GM12878 (cell line): ENCODE measurements at regions not wholly inside any gene's neighbourhood (a gene's known extent, or its start where the extent isn't known, plus 50 kb on each side); places are given as distances from the start of the nearest gene placed in this dataset.

ENCODE experiments used
- ATAC-seq: fragments of 200-7000 bp; cut with Tn5 transposase; 3 replicates; pipeline ENCODE4 v1.9.1; 2020; ENCODE audit warnings: mild to moderate bottlenecking, moderate library complexity
- BruUV-seq: library from RNA; stranded (reverse); fragments of 400-500 nt; replicated peaks from 2 replicates; lab custom pipeline; 2021; lab: Mats Ljungman, UMichigan
- CTCF ChIA-PET: fragments of 300-600 bp; sonication (Branson Sonifier 250); formaldehyde crosslinking; extraction: SDS; loops from one replicate; lab custom pipeline; 2021; ENCODE audit warnings: inconsistent platforms; lab: Yijun Ruan, JAX
- POLR2A ChIA-PET: fragments of 350-600 bp; formaldehyde crosslinking; extraction: SDS; loops from one replicate; lab custom pipeline; 2021; ENCODE audit warnings: inconsistent platforms; lab: Charles Lee
- RAD21 ChIA-PET: fragments of 300-600 bp; sonication (Branson Sonifier 250); formaldehyde crosslinking; loops from one replicate; lab custom pipeline; 2023; ENCODE audit warnings: antibody characterized with exemption; ENCODE audit not compliant: unreplicated experiment; lab: Charles Lee
- SMC1A ChIA-PET: fragments of 300-600 bp; sonication (Branson Sonifier 250); formaldehyde crosslinking; loops from one replicate; lab custom pipeline; 2023; ENCODE audit not compliant: unreplicated experiment, uncharacterized antibody; lab: Charles Lee
- DNase-seq: peaks from one replicate; pipeline ENCODE4 v3.0.0-alpha.2; 2011; ENCODE audit warnings: low read depth, low spot score
- FAIRE-seq: peaks from 3 replicates; lab custom pipeline; 2011; peaks lifted over from hg19 to GRCh38; lab: Jason Lieb, UNC
- H2AFZ ChIP-seq: 2 replicates; pipeline ENCODE4 v1.6.0; 2011; ENCODE audit warnings: low read depth, low read length, control low read depth; ENCODE audit not compliant: control insufficient read depth
- H3K27ac ChIP-seq: 2 replicates; pipeline ENCODE4 v1.5.1; 2011; ENCODE audit warnings: control low read depth; ENCODE audit not compliant: control insufficient read depth, insufficient read depth
- H3K27me3 ChIP-seq, 2 experiments: replicated peaks in 1 of 2; 2 replicates each; pipeline versions ENCODE4 v1.6.0 to v1.6.1; 2011; ENCODE audit warnings: low read length in 1 of 2; ENCODE audit not compliant: control insufficient read depth in 2 of 2, insufficient read depth in 2 of 2
- H3K36me3 ChIP-seq, 2 experiments: 2 replicates each; pipeline ENCODE4 v1.5.1; 2011; ENCODE audit warnings: low read length in 1 of 2; ENCODE audit not compliant: control insufficient read depth in 2 of 2, insufficient read depth in 2 of 2
- H3K4me1 ChIP-seq: 2 replicates; pipeline ENCODE4 v1.6.1; 2011; ENCODE audit warnings: mild to moderate bottlenecking, low read length, moderate library complexity, mixed read lengths; ENCODE audit not compliant: control insufficient read depth, insufficient read depth
- H3K4me2 ChIP-seq: 2 replicates; pipeline ENCODE4 v1.6.0; 2011; ENCODE audit warnings: control low read depth; ENCODE audit not compliant: control insufficient read depth, insufficient read depth
- H3K4me3 ChIP-seq: fragments of 200-600 bp; sonication (generic); 2 replicates; pipeline ENCODE4 v1.5.1; 2016
- H3K79me2 ChIP-seq: 2 replicates; pipeline ENCODE4 v1.6.0; 2011; ENCODE audit warnings: low read length; ENCODE audit not compliant: control insufficient read depth, insufficient read depth
- H3K9ac ChIP-seq: 2 replicates; pipeline ENCODE4 v1.8.0; 2011; ENCODE audit warnings: low read length, control low read depth, mixed read lengths; ENCODE audit not compliant: control insufficient read depth, insufficient read depth
- H3K9me3 ChIP-seq: replicated peaks from 3 replicates; pipeline ENCODE4 v1.5.1; 2011; ENCODE audit warnings: mild to moderate bottlenecking, low read length; ENCODE audit not compliant: control insufficient read depth, insufficient read depth
- H4K20me1 ChIP-seq: 2 replicates; pipeline ENCODE4 v1.6.0; 2011; ENCODE audit not compliant: control insufficient read depth, insufficient read depth
- ASH2L ChIP-seq: fragments of 300-600, 200-600 bp; sonication (generic); IDR thresholded peaks from 2 replicates; pipeline ENCODE4 v1.6.1; 2017; ENCODE audit warnings: low read depth, mild to moderate bottlenecking, borderline replicate concordance
- FOXK2 ChIP-seq: fragments of 450-650 bp; IDR thresholded peaks from 2 replicates; pipeline ENCODE4 v1.6.1; 2017; ENCODE audit warnings: mild to moderate bottlenecking, moderate library complexity
- FOXM1 ChIP-seq: IDR thresholded peaks from 2 replicates; pipeline ENCODE4 v1.6.1; 2012; ENCODE audit warnings: low read depth, mild to moderate bottlenecking, inconsistent platforms, low read length, moderate library complexity
- JUND ChIP-seq: IDR thresholded peaks from 2 replicates; pipeline ENCODE4 v1.6.1; 2012; ENCODE audit warnings: low read depth, mild to moderate bottlenecking, low read length, improper control_type of control experiment, moderate library complexity
- RAD21 ChIP-seq: IDR thresholded peaks from 2 replicates; pipeline ENCODE4 v1.6.1; 2011; ENCODE audit warnings: mild to moderate bottlenecking, low read depth, low read length, moderate library complexity; ENCODE audit not compliant: insufficient read depth
- RBBP5 ChIP-seq: fragments of 200-600 bp; sonication (generic); conservative IDR thresholded peaks from 2 replicates; pipeline ENCODE4 v1.6.1; 2016
- SREBF2 ChIP-seq: IDR thresholded peaks from 2 replicates; pipeline ENCODE4 v1.6.1; 2012; ENCODE audit warnings: mild to moderate bottlenecking, low read length
- ZBED1 ChIP-seq: IDR thresholded peaks from 2 replicates; pipeline ENCODE4 v1.6.1; 2016; ENCODE audit warnings: borderline replicate concordance
- WGBS: methylation state at CpG from one replicate; pipeline ENCODE4 v1.1.6; 2016; ENCODE audit warnings: low lambda C conversion rate; ENCODE audit not compliant: insufficient replicate concordance, insufficient coverage; ENCODE audit errors: missing lambda C conversion rate; 5-methylcytosine and 5-hydroxymethylcytosine counted together
- in situ Hi-C: fragments of 300-500 bp; cut with MboI; formaldehyde crosslinking; loops from 9 replicates; pipeline ENCODE4 v1.14.3; 2018; ENCODE audit warnings: mixed read lengths
- intact Hi-C: fragments of 100-400 bp; cut with micrococcal nuclease; formaldehyde crosslinking; loops from one replicate; pipeline ENCODE4 v1.14.2; 2022; ENCODE audit not compliant: unreplicated experiment
- TF ChIP-seq, protein P1 (sequence below): fragments of 450-650 bp; IDR thresholded peaks from 2 replicates; pipeline ENCODE4 v1.6.1; 2017; ENCODE audit warnings: antibody characterized with exemption, mild to moderate bottlenecking, moderate library complexity
- TF ChIP-seq, protein P2 (sequence below): fragments of 450-650 bp; formaldehyde crosslinking; IDR thresholded peaks from 2 replicates; pipeline ENCODE4 v1.5.0; 2022; ENCODE audit warnings: mild to moderate bottlenecking, missing genetic modification characterization

DNA sequence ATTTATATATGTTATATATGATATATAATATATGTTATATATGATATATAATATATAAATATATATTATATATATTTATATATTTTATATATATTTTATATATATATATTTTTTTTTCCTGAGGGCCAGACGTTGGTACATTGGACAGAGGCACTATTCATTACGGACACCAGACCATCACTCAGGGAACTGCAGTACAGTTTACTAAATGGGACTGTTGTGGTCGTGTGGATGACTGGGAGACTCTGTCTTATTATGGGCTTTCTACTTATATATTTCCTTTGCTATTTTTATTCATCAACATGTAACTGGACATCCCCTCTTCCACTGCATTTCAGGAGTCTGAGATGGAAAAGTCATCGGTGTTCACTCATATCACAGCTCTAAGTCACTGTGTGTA is 87.1 kb upstream of the PRKCQ start:
- SMC1A ChIA-PET = interaction anchor here (0.9 to 2.9 kb wide), 14 partner anchors 8 to 259 kb away, joined by 3 to 21 read pairs (median 4); no protein-coding TSS in a partner anchor
- BruUV-seq = no TSS peak
- Histone ChIP-seq H3K4me3 (no peak overlapping the region), H2AFZ (no peak overlapping the region), H3K4me2 (no peak overlapping the region), H3K36me3 (no peaks in the 10 kb centered on the region), H3K9me3 (no peaks in the 10 kb centered on the region), H3K9ac (no peak overlapping the region), H3K27me3 (peaks cover 0 to 1% of the 10 kb centered on the region in 2 experiments; a peak in 2 of 4 replicates), H3K4me1 (no peaks in the 10 kb centered on the region), H3K79me2 (no peaks in the 10 kb centered on the region), H3K27ac (no peak overlapping the region), H4K20me1 (no peaks in the 10 kb centered on the region)
- DNase-seq (no peak), FAIRE-seq (no peak), ATAC-seq (no peak)
- intact Hi-C loops = loop anchor here (5.0 kb wide), 2 partner anchors 85 to 490 kb away; partner anchors contain the start of gene PRKCQ
- TF ChIP-seq SREBF2 (no peak), JUND (no peak), ASH2L (no peak), FOXM1 (no peak), ZBED1 (no peak), RAD21 (no peak), RBBP5 (no peak), FOXK2 (no peak)
- TF ChIP-seq, protein P1, sequence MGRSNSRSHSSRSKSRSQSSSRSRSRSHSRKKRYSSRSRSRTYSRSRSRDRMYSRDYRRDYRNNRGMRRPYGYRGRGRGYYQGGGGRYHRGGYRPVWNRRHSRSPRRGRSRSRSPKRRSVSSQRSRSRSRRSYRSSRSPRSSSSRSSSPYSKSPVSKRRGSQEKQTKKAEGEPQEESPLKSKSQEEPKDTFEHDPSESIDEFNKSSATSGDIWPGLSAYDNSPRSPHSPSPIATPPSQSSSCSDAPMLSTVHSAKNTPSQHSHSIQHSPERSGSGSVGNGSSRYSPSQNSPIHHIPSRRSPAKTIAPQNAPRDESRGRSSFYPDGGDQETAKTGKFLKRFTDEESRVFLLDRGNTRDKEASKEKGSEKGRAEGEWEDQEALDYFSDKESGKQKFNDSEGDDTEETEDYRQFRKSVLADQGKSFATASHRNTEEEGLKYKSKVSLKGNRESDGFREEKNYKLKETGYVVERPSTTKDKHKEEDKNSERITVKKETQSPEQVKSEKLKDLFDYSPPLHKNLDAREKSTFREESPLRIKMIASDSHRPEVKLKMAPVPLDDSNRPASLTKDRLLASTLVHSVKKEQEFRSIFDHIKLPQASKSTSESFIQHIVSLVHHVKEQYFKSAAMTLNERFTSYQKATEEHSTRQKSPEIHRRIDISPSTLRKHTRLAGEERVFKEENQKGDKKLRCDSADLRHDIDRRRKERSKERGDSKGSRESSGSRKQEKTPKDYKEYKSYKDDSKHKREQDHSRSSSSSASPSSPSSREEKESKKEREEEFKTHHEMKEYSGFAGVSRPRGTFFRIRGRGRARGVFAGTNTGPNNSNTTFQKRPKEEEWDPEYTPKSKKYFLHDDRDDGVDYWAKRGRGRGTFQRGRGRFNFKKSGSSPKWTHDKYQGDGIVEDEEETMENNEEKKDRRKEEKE = no peak
- TF ChIP-seq, protein P2, sequence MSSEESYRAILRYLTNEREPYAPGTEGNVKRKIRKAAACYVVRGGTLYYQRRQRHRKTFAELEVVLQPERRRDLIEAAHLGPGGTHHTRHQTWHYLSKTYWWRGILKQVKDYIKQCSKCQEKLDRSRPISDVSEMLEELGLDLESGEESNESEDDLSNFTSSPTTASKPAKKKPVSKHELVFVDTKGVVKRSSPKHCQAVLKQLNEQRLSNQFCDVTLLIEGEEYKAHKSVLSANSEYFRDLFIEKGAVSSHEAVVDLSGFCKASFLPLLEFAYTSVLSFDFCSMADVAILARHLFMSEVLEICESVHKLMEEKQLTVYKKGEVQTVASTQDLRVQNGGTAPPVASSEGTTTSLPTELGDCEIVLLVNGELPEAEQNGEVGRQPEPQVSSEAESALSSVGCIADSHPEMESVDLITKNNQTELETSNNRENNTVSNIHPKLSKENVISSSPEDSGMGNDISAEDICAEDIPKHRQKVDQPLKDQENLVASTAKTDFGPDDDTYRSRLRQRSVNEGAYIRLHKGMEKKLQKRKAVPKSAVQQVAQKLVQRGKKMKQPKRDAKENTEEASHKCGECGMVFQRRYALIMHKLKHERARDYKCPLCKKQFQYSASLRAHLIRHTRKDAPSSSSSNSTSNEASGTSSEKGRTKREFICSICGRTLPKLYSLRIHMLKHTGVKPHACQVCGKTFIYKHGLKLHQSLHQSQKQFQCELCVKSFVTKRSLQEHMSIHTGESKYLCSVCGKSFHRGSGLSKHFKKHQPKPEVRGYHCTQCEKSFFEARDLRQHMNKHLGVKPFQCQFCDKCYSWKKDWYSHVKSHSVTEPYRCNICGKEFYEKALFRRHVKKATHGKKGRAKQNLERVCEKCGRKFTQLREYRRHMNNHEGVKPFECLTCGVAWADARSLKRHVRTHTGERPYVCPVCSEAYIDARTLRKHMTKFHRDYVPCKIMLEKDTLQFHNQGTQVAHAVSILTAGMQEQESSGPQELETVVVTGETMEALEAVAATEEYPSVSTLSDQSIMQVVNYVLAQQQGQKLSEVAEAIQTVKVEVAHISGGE (CRISPR knock-in tag) = no peak
- RAD21 ChIA-PET = interaction anchor here (0.9 to 1.7 kb wide), 7 partner anchors 78 to 249 kb away, joined by 3 to 5 read pairs (median 3); partner anchors contain the start of gene PRKCQ
- 28% methylated on average over 4 of the region's 4 CpGs for WGBS
- CTCF ChIA-PET = interaction anchor here (0.9 to 6.2 kb wide), 18 partner anchors 9 to 256 kb away, joined by 3 to 90 read pairs (median 4); no protein-coding TSS in a partner anchor
- POLR2A ChIA-PET = no interaction called here
- in situ Hi-C loops = loop anchor here (25.0 kb wide), 1 partner anchor 745 kb away; the partner anchor contains the start of gene SFMBT2
